ENCODE measurements at regions not wholly inside any gene's neighbourhood (a gene's known extent, or its start where the extent isn't known, plus 50 kb on each side); places are given as distances from the start of the nearest gene placed in this dataset.
"Not testable (repeated sequence)": the region's sequence is repeated elsewhere in the genome, so short reads cannot be mapped to it uniquely, and the experiment has no call there.

GRCh38 chr5:154588833-154589425, 110.9 kb upstream of the HAND1 start:
- not testable (repeated sequence) for DNase-seq (ENCODE audit: low spot score)

GRCh38 chr5:154588091-154588774, 110.2 kb upstream of the HAND1 start:
- DNase-seq (ENCODE audit: low spot score), result no peak

GRCh38 chr5:154587123-154588026, 109.3 kb upstream of the HAND1 start:
- no peak for DNase-seq (ENCODE audit: low spot score)

- no peak for DNase-seq (ENCODE audit: low spot score)
Observed at GRCh38 chr5:154583671-154584177, 105.7 kb upstream of the HAND1 start.

- DNase-seq (ENCODE audit: low spot score), result no peak
Observed at GRCh38 chr5:154580422-154580821, 102.4 kb upstream of the HAND1 start.

GRCh38 chr5:154577416-154577815, 99.4 kb upstream of the HAND1 start:
- no peak for DNase-seq (ENCODE audit: low spot score)

GRCh38 chr5:154576429-154576806, 98.4 kb upstream of the HAND1 start:
- DNase-seq (ENCODE audit: low spot score), result no peak

- no peak for DNase-seq (ENCODE audit: low spot score)
Observed at GRCh38 chr5:154575546-154576428, 97.8 kb upstream of the HAND1 start.

- DNase-seq (ENCODE audit: low spot score), result no peak
Observed at GRCh38 chr5:154573011-154573410, 95.0 kb upstream of the HAND1 start.

- DNase-seq (ENCODE audit: low spot score), result no peak
Observed at GRCh38 chr5:154571325-154572035, 93.5 kb upstream of the HAND1 start.

- DNase-seq (ENCODE audit: low spot score), result no peak
Observed at GRCh38 chr5:154570572-154571324, 92.7 kb upstream of the HAND1 start.

- no peak for DNase-seq (ENCODE audit: low spot score)
Observed at GRCh38 chr5:154568589-154568988, 90.6 kb upstream of the HAND1 start.

- DNase-seq (ENCODE audit: low spot score), result no peak
Observed at GRCh38 chr5:154567155-154567554, 89.1 kb upstream of the HAND1 start.

GRCh38 chr5:154566146-154566680, 88.2 kb upstream of the HAND1 start:
- DNase-seq (ENCODE audit: low spot score), result no peak

- DNase-seq (ENCODE audit: low spot score), result no peak
Observed at GRCh38 chr5:154565123-154565522, 87.1 kb upstream of the HAND1 start.

- DNase-seq (ENCODE audit: low spot score), result no peak
Observed at GRCh38 chr5:154562244-154562880, 84.3 kb upstream of the HAND1 start.

GRCh38 chr5:154559398-154560276, 81.6 kb upstream of the HAND1 start:
- no peak for DNase-seq (ENCODE audit: low spot score)

GRCh38 chr5:154557548-154557947, 79.5 kb upstream of the HAND1 start:
- no peak for DNase-seq (ENCODE audit: low spot score)

- no peak for DNase-seq (ENCODE audit: low spot score)
Observed at GRCh38 chr5:154547551-154547950, 69.5 kb upstream of the HAND1 start.
